GM12878 (cell line): ENCODE measurements at regions not wholly inside any gene's neighbourhood (a gene's known extent, or its start where the extent isn't known, plus 50 kb on each side); places are given as distances from the start of the nearest gene placed in this dataset.

ENCODE experiments used
- ATAC-seq: fragments of 200-7000 bp; cut with Tn5 transposase; 3 replicates; pipeline ENCODE4 v1.9.1; 2020; ENCODE audit warnings: mild to moderate bottlenecking, moderate library complexity
- BruUV-seq: library from RNA; stranded (reverse); fragments of 400-500 nt; replicated peaks from 2 replicates; lab custom pipeline; 2021; lab: Mats Ljungman, UMichigan
- CTCF ChIA-PET: fragments of 300-600 bp; sonication (Branson Sonifier 250); formaldehyde crosslinking; extraction: SDS; loops from one replicate; lab custom pipeline; 2021; ENCODE audit warnings: inconsistent platforms; lab: Yijun Ruan, JAX
- POLR2A ChIA-PET: fragments of 350-600 bp; formaldehyde crosslinking; extraction: SDS; loops from one replicate; lab custom pipeline; 2021; ENCODE audit warnings: inconsistent platforms; lab: Charles Lee
- RAD21 ChIA-PET: fragments of 300-600 bp; sonication (Branson Sonifier 250); formaldehyde crosslinking; loops from one replicate; lab custom pipeline; 2023; ENCODE audit warnings: antibody characterized with exemption; ENCODE audit not compliant: unreplicated experiment; lab: Charles Lee
- SMC1A ChIA-PET: fragments of 300-600 bp; sonication (Branson Sonifier 250); formaldehyde crosslinking; loops from one replicate; lab custom pipeline; 2023; ENCODE audit not compliant: unreplicated experiment, uncharacterized antibody; lab: Charles Lee
- DNase-seq: peaks from one replicate; pipeline ENCODE4 v3.0.0-alpha.2; 2011; ENCODE audit warnings: low read depth, low spot score
- FAIRE-seq: peaks from 3 replicates; lab custom pipeline; 2011; peaks lifted over from hg19 to GRCh38; lab: Jason Lieb, UNC
- H2AFZ ChIP-seq: 2 replicates; pipeline ENCODE4 v1.6.0; 2011; ENCODE audit warnings: low read depth, low read length, control low read depth; ENCODE audit not compliant: control insufficient read depth
- H3K27ac ChIP-seq: 2 replicates; pipeline ENCODE4 v1.5.1; 2011; ENCODE audit warnings: control low read depth; ENCODE audit not compliant: control insufficient read depth, insufficient read depth
- H3K27me3 ChIP-seq, 2 experiments: replicated peaks in 1 of 2; 2 replicates each; pipeline versions ENCODE4 v1.6.0 to v1.6.1; 2011; ENCODE audit warnings: low read length in 1 of 2; ENCODE audit not compliant: control insufficient read depth in 2 of 2, insufficient read depth in 2 of 2
- H3K36me3 ChIP-seq, 2 experiments: 2 replicates each; pipeline ENCODE4 v1.5.1; 2011; ENCODE audit warnings: low read length in 1 of 2; ENCODE audit not compliant: control insufficient read depth in 2 of 2, insufficient read depth in 2 of 2
- H3K4me1 ChIP-seq: 2 replicates; pipeline ENCODE4 v1.6.1; 2011; ENCODE audit warnings: mild to moderate bottlenecking, low read length, moderate library complexity, mixed read lengths; ENCODE audit not compliant: control insufficient read depth, insufficient read depth
- H3K4me2 ChIP-seq: 2 replicates; pipeline ENCODE4 v1.6.0; 2011; ENCODE audit warnings: control low read depth; ENCODE audit not compliant: control insufficient read depth, insufficient read depth
- H3K4me3 ChIP-seq: fragments of 200-600 bp; sonication (generic); 2 replicates; pipeline ENCODE4 v1.5.1; 2016
- H3K79me2 ChIP-seq: 2 replicates; pipeline ENCODE4 v1.6.0; 2011; ENCODE audit warnings: low read length; ENCODE audit not compliant: control insufficient read depth, insufficient read depth
- H3K9ac ChIP-seq: 2 replicates; pipeline ENCODE4 v1.8.0; 2011; ENCODE audit warnings: low read length, control low read depth, mixed read lengths; ENCODE audit not compliant: control insufficient read depth, insufficient read depth
- H3K9me3 ChIP-seq: replicated peaks from 3 replicates; pipeline ENCODE4 v1.5.1; 2011; ENCODE audit warnings: mild to moderate bottlenecking, low read length; ENCODE audit not compliant: control insufficient read depth, insufficient read depth
- H4K20me1 ChIP-seq: 2 replicates; pipeline ENCODE4 v1.6.0; 2011; ENCODE audit not compliant: control insufficient read depth, insufficient read depth
- NKRF ChIP-seq: fragments of 450-650 bp; conservative IDR thresholded peaks from 2 replicates; pipeline ENCODE4 v1.6.1; 2017; ENCODE audit warnings: mild to moderate bottlenecking, moderate library complexity
- TCF3 ChIP-seq: IDR thresholded peaks from 2 replicates; pipeline ENCODE4 v1.6.1; 2012; ENCODE audit warnings: low read depth, mild to moderate bottlenecking, low read length, borderline replicate concordance; ENCODE audit not compliant: insufficient read depth
- ZBTB33 ChIP-seq: fragments of 450-650 bp; IDR thresholded peaks from 2 replicates; pipeline ENCODE4 v1.6.1; 2017; ENCODE audit warnings: mild to moderate bottlenecking
- ZNF274 ChIP-seq: IDR thresholded peaks from one replicate; pipeline ENCODE4 v1.8.0; 2011; ENCODE audit not compliant: insufficient read length, insufficient read depth
- ZZZ3 ChIP-seq: IDR thresholded peaks from 2 replicates; pipeline ENCODE4 v1.6.1; 2011; ENCODE audit warnings: low read depth; ENCODE audit not compliant: control insufficient read depth, insufficient read length
- WGBS: methylation state at CpG from one replicate; pipeline ENCODE4 v1.1.6; 2016; ENCODE audit warnings: low lambda C conversion rate; ENCODE audit not compliant: insufficient replicate concordance, insufficient coverage; ENCODE audit errors: missing lambda C conversion rate; 5-methylcytosine and 5-hydroxymethylcytosine counted together
- in situ Hi-C: fragments of 300-500 bp; cut with MboI; formaldehyde crosslinking; loops from 9 replicates; pipeline ENCODE4 v1.14.3; 2018; ENCODE audit warnings: mixed read lengths
- intact Hi-C: fragments of 100-400 bp; cut with micrococcal nuclease; formaldehyde crosslinking; loops from one replicate; pipeline ENCODE4 v1.14.2; 2022; ENCODE audit not compliant: unreplicated experiment

- no peak for TF ChIP-seq NKRF
- no peak for TF ChIP-seq ZNF274
Measured at GRCh38 chr6:135109761-135110160, 55.1 kb upstream of the HBS1L start (continued).

GRCh38 chr6:135108692-135109091 is 54.1 kb upstream of the HBS1L start:
- ChIA-PET SMC1A (interaction anchor here (1.0 to 2.4 kb wide), 3 partner anchors 10 to 21 kb away, joined by 4 to 8 read pairs (median 6); no protein-coding TSS in a partner anchor), POLR2A (interaction anchor here (1.0 to 1.2 kb wide), 2 partner anchors 23 to 66 kb away, joined by 3 read pairs; no protein-coding TSS in a partner anchor), RAD21 (interaction anchor here (0.5 to 1.0 kb wide), 2 partner anchors 23 to 74 kb away, joined by 3 to 4 read pairs; no protein-coding TSS in a partner anchor), CTCF (interaction anchor here (1.2 kb wide), 1 partner anchor 23 kb away, joined by 3 read pairs; no protein-coding TSS in a partner anchor)
- TF ChIP-seq TCF3 (no peak), ZZZ3 (no peak), ZBTB33 (no peak)
- Histone ChIP-seq H3K9ac (no peak overlapping the region), H3K4me3 (no peak overlapping the region), H3K79me2 (no peaks in the 10 kb centered on the region), H3K4me2 (no peak overlapping the region), H3K36me3 (no peaks in the 10 kb centered on the region), H3K27me3 (no peaks in the 10 kb centered on the region), H3K4me1 (peaks cover 6% of the 10 kb centered on the region), H4K20me1 (no peaks in the 10 kb centered on the region), H2AFZ (no peak overlapping the region; the same call in 1 of the 2 replicates), H3K9me3 (no peaks in the 10 kb centered on the region; the same call in 1 of the 3 replicates), H3K27ac (no peak overlapping the region)
- no TSS peak for BruUV-seq
- in situ Hi-C loops (no loop called here), intact Hi-C loops (no loop called here)
- FAIRE-seq, result no peak
- ATAC-seq, result no peak
- no peak for DNase-seq
- WGBS, result 98% methylated on average over 5 of the region's 5 CpGs
